ENCODE measurements at regions not wholly inside any gene's neighbourhood (a gene's known extent, or its start where the extent isn't known, plus 50 kb on each side); places are given as distances from the start of the nearest gene placed in this dataset.

DNA sequence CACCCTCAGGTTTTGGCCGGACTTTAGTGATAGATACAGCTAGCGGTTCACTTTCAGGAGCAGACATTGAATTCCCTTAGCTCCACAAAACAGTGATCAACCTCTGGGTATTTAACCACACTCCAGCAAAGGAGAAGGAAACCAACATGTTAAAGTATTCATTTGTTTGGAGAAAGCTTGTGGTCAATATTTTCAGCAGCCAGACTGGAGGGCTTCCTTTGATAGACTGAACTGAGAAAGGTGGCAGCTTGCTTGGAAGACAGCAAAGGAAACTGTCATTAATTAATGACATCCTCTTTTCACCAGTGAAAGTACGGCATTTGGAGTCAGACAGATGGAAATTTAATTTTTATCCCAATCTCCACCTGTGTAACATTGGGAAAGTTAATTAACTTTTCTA, 289.1 kb upstream of the CLNK start:
- DNase-seq: no peak

DNA sequence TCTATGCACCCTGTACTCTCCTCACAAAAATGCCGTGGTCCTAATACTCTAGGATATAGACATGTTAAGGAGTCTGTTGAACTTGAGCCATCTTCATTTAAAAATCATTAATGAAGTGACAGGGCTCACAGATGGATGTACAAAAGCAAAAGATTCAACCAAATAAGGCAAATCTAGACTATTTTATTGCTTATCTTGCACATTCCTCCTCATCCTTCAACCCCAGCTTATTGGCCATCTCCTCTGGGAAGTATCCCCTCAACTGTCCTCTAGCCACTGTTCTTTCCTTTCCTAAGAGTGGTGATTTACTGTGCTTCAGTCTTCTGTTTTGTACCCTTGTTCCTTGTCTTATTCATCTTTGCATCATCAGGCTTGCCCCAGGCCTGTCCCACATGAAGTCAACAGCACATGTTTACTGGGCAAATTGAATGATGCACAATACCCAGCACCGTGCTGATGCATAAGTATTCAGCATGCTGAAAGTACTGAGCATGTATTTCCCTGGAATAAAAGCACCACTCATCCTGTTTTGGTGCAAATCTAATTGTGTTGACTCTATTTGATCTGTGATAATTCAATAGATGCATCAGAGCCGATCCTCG, 287.3 kb upstream of the CLNK start:
- DNase-seq: no peak

DNA sequence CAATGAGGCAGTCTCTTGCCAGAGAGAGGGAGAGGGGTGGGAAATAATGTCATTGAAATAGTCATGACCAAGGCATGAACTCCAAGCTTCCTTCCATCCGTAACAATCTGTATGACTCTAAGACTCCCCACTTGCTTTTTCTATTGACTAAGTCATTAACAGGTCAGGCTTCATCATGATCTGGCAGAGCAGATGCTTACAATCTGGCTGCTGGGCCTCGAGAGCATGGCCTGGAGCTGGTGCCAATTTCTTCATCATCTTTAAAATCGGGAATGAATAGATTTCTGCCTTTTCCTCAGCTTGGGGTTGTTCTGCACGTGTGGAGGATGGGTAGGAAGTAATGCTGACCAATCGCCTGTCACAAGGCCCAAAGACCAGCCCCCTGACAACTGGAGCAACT, 280.6 kb upstream of the CLNK start:
- DNase-seq: no peak

DNA sequence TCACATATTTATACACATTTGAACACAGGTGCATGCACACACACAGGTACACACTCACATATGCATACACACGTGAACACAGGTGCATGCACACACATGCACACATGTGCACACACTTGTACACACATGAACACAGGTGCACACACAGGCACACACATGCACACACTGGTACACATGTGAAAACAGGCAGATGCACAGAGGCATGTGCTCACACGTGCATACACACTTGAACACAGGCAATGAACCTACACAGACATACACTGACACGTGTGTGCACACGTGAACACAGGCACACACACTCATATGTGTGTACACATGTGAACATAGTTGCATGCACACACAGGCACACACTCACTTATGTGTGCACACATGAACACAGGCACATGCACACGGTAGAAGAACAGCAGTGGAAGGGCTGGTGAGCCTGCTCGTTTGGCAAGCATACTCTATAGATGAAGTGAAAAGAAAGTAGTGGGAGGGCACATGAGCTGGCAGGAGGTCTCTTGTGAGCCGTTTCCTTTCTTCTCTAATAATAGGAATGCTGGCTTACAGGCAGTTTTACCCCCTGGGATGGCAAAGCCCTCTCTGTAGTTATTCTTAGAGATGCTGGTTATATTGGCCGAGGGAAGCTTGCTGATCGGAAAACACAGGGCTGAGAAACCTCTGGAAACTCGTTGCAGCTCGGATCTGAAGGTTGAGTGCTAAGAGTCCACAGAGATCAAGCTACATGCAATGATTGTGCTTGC, 279.6 kb upstream of the CLNK start:
- no peak for DNase-seq

DNA sequence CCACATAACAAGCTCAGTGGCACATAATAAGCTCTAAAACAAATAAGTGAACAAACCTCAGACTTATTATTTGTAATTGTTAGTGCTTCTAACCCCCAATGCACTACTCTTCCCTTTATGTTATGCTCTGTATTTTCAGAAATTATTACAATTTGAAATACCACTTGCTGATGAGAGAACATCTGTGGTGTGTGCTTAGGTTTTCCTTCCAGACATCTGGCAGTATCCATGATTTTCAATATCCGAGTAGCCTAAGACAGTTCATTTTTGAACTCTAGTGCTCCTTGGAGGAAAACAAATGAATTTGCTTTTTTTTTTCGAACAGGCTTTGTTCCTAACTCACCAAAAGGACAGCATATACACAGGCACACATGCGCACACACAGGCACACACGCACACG, 278.7 kb upstream of the CLNK start:
- DNase-seq: no peak

DNA sequence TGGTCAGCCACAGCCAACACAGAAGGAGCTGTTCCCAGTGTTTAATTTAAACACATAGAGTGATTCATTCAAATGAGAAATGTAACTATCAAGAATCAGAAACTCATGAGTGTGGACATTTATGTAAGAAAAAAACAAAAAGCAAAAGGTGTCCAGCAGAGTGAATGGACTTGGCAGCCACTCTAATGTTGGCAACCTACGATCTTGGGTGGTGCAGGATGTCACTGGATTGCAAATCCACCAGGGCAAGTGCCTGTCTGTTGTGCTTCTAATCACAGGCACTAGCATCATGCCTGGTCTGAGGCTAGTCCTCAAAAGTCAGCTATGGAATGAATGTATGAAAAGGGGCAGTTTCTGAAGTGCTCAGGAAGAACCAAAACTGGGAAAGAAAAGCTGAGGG, 277.7 kb upstream of the CLNK start:
- DNase-seq: no peak

DNA sequence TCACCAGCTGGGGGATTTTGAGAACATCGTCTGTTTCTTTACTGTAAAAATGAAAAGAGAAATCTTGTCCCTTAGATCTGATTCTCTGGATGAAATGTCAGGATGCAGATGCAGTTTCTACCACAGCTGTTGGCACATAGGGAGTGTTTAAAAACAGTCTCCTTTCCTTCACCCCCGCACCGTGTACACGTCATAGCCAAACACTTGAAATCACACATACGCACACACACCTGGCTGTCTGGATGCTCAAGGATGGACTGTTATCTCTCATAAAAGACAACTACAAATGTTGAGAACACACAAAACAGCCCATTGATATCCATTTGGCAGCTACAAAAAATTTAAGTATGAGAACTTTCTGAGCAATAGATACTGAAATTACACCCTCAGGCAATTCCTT, 275.8 kb upstream of the CLNK start:
- no peak for DNase-seq

DNA sequence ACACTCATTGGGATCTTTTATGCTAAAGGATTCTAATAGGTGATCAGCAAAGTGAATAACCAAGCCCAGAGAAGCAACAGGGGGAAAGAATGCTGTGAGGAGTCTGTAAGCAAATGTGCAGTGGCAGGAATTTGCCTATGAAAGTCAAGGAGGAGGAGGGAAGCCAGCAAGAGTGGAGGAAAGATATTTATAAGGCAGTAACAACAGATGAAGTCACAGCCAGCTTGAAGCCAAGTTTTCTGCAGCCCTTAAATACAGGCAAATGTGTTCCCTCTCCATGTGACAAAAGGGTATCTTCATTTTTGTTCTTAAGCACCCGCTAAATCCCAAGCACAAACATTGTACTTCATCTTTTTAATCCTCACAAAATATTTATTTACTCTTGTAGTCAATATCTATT, 275.0 kb upstream of the CLNK start:
- no peak for DNase-seq

DNA sequence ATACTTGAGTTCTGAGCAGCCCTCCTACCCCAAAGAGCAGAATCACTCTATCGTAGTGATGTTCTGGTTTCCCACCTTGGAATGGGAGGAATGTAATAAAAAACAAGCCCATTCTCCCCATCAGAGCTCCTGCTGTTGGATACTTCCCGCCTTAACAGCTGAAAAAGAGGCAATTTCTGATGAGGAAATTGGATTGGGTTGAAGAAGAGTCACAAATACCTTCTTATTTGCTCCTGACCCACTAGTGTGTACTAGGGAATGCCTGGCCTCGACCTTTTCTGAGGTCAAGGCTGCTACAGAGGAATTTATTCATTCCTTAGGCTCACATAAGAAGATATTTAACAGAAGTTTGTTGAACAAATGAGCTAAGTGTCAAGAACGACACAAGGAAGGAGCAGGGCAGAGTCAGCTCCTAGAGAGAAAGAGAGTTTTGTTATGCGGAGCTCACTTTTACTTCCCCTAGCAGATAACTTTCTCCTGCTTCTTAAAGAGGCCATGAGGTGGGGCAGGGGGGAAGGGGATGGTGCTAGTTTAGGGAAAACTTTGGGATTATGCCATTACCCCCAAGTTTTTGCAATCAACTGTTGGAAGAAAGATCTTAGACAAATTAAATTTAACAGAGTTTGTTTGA, 273.8 kb upstream of the CLNK start:
- no peak for DNase-seq

DNA sequence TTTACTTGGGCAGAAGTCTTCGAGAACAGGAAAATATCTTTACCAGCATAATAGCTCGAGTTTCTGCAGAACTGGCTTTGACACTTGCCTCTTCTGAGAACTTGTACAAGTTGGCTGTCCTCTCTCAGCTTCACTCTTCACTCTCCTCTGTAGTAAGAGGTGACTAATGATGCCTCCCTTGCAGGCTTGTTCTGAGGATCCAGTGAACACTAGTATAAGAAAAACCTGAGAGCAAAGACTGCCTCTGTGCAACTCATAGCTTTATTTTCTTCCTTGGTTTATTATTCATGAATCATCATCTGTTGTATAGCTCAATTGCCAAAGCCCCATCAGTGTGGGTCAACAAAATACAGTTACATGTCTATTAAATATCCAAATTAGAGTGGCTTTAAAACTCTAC, 266.7 kb upstream of the CLNK start:
- no peak for DNase-seq

DNA sequence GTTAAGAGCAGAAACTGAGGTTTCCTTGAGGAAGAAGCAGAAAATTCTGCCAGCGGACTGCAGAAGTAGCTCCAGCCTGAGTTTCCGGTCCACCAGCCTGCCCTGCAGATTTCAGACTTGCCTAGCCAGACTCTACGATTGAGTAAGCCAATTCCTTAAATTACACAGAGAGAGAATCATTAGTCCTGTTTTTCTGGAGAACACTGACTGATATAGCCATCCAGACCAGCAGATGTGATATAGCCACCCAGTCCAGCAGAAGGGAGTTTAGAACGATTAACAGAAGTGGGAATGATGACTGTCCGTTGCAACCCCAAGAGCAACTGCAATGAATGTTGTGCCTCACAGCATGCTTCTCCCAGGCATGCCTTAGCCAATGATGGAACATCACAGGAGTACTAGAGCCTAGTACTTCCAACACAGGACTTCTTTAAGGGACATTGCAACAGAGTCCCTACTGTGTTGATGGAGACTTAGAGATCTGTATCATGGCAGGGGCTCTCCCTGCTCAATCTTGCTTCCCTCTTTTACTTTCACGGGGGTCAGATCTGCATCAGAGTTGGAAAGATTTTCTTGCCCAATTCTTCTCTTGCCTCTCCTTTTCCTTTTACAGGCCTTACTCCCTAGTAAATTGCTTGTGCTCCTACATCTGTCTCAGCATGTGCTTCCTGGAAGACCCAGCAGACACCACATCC, 264.6 kb upstream of the CLNK start:
- peak; percentile 45 for DNase-seq

DNA sequence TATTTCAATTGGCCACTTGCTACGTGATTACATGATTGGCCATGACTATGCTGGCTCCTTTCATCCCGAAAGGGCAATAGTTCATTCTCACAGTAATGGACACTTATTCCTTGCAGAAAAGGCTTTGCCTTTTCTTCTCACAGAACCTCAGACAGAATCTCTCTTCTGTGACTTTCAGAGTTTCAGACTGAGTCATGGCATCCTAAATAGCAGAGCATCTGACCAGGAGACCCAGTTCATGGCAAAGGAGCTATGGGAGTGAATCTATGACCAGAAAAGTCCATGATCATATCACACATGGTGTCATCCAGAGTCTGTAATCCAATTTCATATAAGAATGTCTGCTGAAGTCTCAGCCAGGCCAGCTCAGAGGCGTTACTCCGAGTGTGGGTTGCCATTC, 263.3 kb upstream of the CLNK start:
- no peak for DNase-seq

DNA sequence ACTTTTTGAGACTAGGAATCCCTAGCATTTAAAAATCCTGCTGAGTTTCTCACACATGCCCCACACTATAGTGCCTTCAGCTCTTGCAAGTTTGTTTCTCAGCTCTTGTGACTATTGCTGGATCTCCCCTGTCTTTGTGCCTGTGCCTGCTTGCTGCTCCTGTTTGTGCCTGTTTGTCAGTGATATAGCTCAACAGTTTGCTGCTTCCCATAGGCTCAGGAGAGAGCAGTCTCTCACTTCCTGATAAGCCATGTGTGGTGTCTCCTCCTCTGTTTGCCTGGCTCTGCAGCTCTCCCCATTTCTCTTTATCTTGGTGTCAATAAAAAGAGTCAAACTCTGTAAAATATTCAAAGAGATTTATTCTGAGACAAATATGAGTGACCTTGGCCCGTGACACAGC, 259.8 kb upstream of the CLNK start:
- DNase-seq: no peak

DNA sequence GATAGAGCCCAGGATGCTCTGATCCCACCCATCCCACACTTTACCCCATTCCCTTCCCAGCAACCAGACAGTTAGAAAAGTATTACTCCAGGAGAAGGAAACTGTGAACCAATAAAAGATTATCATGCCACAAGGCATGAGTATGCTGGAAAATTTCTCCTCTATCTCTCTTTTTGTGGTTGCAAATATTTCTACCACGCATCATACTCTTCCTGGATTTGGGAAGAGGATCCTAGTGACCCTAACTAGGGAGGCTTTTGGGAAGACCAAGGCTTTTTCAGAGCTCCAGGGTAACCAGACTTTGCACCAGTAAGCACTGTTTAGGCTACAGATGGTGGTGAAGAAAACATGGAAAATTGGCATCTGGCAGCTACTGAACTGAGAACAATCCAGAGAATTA, 257.6 kb upstream of the CLNK start:
- DNase-seq: no peak

DNA sequence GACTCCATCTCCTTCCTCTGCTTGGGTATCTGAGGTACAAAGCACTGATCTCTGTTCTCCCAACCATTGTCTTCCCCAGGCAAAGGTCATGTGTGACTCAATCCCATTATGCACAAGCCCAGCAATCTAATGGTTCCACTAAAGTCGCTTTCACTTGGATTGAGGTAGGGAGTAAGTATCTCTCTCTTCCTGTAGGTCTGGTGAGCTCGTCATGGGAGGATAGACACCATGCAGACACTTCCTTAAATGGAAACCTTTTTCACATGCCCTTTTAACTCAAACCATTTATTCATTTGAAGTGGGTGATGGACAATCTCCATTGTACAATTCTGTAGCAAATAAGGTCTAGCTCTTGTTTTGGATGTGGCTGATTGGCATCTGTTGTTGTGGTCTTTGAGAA, 245.2 kb upstream of the CLNK start:
- no peak for DNase-seq

DNA sequence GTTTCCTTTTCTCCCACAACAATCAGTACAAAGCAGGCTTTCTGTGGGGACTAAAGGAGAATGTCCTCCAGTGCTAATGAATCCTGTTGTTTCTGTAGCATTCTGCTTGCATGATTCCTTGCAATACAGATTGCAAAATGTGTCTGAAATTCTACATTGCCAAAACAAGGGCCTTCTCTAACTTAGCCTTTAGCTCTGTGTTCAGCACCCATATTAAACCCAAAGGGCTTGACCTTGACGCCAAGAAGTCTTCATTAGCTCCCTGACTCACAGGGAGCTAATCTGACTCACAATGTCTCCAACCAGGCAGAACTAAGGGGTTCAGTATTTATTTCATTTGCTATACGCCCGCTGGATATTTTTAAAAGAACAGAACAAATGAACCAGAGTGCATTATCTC, 241.4 kb upstream of the CLNK start:
- DNase-seq: no peak

DNA sequence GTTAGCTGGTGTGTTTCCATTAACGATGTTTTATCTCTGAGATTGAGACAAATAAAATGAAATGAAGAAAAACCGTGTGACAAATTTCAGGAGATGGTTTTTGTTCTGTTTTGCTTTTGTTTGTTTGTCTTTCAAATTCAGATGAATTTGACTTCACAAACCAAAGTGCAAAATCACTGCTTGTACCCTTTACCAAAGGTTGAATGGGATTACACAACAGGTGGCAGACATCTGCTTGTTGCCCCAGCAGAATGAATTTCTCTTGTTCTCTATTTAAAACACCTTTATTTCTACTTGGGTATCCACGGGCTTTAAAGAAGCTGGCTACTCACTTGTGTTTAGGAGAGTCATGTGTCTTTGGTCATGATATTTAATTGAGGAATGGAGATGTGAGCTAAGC, 239.7 kb upstream of the CLNK start:
- no peak for DNase-seq

DNA sequence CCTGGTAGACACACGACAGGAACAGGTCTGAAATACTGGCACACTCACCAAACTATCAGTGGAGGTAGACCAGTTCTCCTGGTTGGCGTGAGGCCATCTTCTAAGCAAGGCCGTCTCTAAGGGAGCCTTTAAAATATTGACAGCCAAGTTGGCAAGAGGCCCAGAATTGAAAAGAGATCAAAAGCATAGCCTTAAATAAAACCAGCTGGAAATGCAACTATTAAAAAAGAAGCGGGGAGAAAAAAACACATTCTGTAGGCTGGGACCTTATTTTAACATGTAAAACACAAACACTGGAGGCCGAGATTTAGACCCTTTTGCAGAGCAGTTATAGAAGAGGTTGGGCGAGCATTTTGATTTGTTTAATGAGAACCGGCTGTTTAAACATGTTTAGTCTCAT, 233.0 kb upstream of the CLNK start:
- DNase-seq: no peak

DNA sequence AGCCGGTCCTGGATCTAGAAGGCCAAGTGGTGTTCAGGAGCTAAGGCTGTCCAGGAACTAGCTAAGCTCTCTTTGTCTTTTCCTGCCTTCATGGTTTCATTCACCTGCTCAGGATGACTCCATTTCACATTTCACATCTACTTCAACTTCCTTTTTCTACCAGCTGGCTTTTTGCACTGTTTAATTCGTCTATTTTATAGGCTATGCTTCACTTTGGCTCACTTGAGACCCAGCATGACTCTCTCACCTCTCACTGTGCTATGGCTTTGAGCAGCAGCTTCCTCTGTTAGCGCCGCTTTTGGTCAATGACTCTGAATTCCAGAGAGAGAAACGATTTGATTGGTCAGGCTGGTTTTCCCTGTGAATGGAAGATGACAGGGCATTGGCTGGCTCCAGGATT, 213.5 kb upstream of the CLNK start:
- no peak for DNase-seq

DNA sequence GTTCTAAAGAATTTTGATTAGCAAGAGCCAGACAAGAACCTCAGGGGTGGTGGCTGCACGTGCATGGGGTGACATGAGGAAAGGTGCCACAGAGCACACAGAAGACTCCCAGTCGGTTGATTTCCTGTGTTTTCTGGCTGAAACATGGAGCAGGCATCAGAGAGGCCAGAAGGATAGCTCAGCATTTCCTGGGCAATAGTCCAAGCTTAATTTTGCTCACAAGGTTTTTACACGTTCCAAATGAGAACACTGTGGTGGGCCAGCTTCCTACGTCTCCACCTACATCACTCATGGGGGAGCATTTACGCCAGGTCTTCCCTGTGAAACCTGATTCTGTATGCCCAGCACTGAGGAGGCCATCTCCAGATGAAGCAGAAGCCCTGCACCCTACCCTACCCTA, 212.5 kb upstream of the CLNK start:
- no peak for DNase-seq

DNA sequence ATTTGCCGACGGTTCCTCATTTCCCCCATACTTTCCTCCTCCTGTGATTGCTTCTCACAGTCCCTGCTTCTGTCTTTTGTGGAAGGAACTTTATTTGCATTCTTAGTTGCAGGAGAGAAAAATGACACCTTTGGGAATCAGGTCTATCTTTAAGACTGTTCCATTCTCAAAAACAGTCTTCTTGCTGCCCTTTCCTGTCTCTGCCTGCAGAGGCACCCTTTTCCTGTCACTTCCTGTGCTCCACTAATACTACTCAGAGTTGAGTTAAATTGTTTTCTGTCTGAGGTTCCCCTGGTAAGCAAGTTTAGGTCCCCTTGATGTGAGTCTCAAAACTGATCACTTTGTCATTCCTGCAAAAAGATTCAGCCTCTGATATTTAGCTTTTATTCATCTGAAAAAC, 208.8 kb upstream of the CLNK start:
- no peak for DNase-seq

DNA sequence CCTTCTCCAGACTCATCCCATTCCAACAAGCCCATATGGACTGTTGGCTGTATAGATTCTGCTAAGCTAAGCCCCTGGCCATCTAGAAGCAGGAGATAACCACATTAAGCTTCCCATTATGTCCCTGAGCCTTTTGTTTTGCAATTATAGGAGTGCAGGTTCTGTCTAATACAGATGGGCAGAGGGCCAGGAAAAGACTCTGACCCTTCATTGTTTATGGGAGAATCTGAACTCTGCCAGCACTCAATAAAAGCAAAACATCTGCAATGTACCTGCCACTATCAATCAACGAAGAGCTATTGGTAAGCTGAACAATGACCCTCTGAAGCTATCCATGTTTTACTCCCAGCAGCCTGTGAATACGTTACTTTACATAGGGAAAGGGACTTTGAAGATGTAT, 207.3 kb upstream of the CLNK start:
- no peak for DNase-seq

DNA sequence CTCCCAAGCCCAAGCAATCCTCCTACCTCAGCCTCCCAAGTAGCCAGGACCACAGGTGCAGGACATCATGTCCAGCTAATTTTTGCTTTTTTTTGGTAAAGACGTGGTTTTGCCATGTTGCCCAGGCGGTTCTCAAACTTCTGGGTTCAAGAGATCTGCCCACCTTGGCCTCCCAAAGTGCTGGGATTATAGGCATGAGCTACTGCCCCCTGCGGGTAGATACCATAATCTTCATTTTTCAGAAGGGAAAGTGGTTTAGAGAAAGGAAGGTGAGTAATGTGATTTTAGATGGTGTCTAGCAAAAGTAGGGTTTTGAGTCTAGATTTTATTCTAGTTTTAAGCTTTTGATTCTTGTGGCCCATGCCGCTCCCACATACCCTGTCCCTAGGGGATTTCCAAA, 205.3 kb upstream of the CLNK start:
- DNase-seq: no peak

DNA sequence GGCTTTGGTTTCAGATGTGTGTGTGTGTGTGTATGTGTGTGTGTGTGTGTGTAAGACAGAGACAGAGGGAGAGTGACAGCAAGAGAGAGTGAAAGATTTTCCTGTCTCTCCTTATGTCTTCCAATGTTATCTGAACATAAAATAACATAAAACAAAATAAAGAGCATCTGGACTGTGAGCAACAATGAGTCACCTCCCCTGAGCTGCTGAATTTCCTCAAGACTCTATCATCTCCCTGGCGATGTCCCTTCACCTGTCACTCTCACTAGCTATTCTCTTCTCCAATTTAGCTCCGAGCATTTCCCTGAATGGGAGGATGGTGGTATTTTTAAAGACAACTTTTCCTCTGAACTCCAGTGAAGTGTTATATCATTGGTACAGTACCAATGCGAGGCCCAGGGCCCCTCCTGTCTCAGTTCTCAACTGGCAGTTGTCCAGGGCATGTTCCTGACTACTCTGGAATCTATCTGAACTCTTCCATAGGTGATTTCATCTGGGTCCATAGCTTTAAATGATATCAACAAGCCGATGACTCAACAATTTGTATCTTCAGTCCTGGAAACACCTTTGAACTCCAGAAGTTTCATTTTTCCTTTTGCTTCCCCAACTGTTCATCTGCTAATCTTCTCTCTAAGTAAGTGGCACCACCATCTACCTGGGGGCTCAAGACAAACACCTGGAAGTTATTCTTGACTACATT, 195.0 kb upstream of the CLNK start:
- no peak for DNase-seq
